Kasumi-1 (cell line): ENCODE measurements at regions not wholly inside any gene's neighbourhood (a gene's known extent, or its start where the extent isn't known, plus 50 kb on each side); places are given as distances from the start of the nearest gene placed in this dataset.
"Not testable (repeated sequence)": the region's sequence is repeated elsewhere in the genome, so short reads cannot be mapped to it uniquely, and the experiment has no call there.

Source experiments
- DNase-seq, 2 experiments: peaks; one replicate each; lab custom pipeline; 2025; lab: John Stamatoyannopoulos, UW

DNA sequence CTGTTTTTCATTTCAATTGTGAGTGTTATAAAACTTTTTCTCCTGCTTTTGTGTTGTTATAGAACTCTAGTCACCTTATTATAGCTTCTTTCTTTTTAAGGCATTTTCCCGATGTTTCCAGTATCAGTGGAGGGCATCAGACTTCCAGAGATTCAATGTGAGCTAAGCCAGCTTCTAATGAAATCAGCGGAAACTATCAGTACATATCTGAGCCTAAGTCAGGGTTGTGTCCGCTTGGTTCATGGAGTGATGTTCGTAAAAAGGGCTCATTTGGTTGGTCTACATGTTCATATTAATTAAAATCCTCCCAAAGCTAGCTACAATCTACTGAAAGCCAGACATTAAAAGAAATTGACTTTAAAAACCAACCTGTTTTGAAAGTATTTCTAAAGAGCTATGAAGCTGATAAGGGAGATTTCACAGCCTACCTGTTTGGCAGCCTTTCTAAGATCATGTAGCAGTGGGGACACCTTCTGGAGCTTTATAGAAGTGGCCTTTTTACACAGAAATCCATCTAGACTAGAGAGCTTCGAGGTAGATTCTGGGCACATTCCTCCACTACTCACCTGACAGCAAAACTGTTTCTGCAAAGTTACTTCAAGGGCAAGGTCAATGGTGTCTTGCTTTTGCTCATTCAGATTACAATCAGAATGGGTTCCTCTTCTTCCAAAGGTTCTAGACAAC is 227.1 kb upstream of the NBPF12 start:
- peak; percentile 27 to 38 for DNase-seq

DNA sequence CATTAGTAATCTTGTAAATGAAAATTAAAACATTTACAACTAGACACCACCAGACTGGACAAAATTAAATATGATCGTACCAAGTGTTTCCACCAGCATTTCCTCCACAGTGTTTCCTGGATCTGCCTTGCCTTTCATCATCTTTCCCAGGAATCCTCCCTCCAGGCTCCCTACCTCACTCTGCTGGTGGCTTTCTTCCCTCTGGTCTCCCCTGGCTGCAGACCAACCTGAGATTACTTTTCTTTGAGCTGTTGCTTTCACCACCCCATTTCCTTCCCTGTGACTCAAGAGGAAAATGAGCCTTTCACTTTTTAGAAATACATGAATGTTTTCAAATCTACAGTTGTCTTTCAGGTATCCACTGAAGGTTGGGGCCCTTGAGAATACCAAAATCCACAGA is 228.8 kb upstream of the NBPF12 start:
- not testable (repeated sequence) for DNase-seq

DNA sequence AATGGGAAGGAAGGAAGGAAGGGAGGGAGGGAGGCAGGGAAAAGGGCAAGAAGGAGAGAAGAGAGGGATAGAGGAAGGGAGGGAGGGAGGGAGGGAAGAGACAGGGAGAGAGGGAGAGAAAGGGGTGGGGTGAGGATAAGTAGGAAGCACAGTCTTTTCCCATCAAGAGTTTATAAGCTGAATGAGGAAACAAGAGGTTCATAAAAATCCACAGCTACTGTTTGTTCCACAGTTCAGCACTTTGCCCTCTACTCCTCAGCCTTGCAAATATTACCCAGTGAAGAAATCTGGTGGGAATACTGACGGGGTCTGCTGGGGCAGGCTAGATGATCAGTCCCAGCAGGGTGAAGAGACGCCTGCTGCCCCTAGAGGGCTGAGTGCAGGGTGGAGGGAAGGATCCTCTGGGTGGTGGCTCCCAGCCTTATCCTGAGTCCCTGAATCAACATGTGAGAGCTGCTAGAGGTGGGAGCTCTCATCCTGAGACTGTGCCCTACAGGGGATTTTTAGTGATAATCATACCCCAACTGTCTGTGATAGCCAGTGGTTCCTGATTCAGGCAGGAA is 233.9 kb upstream of the NBPF12 start:
- not testable (repeated sequence) for DNase-seq

DNA sequence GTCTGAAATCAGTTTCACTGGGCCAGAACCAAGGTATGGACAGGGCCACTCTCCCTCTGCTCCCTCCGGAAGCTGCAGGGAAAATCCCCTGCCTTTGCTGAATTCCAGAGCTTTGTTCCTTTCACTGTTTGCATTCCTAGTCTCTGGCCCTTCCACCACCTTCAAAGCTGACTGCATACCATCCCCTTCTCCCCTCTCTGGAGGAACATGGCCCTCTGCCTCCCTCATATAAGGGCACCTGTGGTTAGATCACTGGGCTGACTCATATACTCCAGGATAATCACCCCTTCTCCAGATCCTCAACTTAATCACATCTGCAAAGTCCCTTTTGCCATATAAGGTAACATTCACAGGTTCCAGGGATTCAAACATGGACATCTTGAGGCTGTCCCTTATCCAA is 236.8 kb upstream of the NBPF12 start:
- not testable (repeated sequence) for DNase-seq

DNA sequence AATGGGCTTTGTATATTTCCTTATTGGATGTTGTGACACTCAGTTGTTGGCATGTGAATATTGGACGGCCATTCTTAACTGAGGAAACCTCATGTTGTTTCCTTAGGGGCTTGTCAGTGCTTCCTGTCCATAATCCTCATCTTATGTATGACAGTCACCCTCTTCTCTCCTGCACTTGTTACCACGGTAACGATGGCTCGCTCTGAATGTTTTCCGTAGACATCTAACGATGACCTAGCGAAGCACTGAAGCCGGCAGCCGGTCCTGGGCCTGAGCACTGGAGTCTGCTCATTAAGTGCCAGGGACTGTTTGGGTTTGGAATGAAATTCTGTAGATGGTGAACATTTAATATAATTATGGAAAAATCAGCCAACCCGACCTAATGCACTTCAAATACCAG is 242.7 kb upstream of the NBPF12 start:
- DNase-seq = not testable (repeated sequence)

GRCh38 chr1:146691798-146692197 is 246.3 kb upstream of the NBPF12 start:
- DNase-seq = not testable (repeated sequence)

GRCh38 chr1:146688893-146689292 is 249.2 kb upstream of the NBPF12 start:
- DNase-seq = not testable (repeated sequence)

GRCh38 chr1:146686777-146687366 is 251.3 kb upstream of the NBPF12 start:
- DNase-seq = not testable (repeated sequence)

DNA sequence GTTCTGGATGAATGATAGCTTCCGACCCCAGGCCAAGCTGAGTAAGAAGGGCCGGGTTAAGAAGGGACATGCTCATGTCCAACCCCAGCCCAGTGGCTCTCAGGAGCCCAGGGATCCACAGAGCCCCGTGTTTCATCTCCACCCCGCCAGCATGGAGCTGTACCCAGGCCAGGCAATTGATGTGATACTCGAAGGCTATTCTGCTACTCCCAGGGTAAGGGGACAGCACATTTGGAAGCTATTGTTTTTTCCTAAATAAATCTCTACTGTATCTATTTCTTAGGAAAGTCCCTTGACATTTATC is 255.0 kb upstream of the NBPF12 start:
- DNase-seq = not testable (repeated sequence)

GRCh38 chr1:146682227-146683125 is 255.6 kb upstream of the NBPF12 start:
- not testable (repeated sequence) for DNase-seq

GRCh38 chr1:146673729-146674299 is 264.3 kb upstream of the NBPF12 start:
- DNase-seq = peak; percentile 60

DNA sequence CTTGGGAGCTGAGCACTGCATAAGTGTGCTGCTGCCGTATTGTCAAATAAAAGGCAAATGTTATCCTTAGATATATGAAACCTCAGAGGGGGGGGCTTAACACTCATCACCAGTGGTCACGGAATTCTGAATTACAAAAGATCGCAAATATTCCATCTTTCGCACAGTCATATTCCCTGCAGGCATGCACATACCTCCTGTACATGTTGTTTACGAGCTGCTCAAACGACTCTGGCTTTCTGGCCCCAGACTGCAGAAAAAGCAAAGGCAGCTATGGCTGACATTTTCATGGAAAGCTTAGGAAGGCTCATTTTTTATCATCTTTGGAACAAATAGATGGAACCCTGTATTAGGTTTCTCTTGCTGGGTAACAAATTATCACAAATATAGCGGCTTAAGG is 265.5 kb upstream of the NBPF12 start:
- not testable (repeated sequence) for DNase-seq

GRCh38 chr1:146671588-146671987 is 266.5 kb upstream of the NBPF12 start:
- DNase-seq = not testable (repeated sequence)

DNA sequence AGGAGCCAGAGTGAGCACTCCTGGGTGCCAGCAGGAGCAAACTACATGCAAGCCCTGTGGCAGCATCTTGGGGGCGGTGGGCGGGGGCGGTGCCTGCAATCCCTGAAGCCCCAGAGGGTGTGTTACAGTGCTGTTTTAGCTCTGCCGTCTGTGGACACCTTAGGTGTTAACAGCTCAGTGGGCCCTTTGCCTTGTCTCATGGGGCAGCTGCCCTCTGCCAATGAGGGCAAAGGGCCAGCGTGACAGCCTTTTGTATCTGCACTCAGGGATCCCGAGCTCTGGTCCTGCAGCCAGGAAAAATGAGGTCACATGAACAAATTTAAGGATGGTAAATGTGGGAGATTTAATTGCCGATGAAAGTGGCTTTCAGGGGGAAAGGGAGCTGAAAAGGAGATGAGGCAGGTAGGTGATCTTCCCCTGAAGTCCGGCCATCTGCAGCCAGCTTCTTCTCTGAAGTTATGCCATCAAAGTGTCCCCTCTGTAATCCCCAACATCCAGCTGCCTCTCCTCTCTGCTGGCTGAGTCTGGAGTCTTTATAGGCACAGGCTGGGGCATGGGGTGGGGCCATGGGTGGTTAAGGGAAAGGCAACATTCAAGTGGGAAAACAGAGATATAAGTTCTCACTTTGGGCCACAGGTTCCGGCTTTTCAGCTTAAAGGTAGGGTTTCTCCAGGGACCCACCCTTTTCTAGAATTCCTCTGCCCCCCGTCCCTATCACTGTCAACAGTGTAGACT is 267.1 kb upstream of the NBPF12 start:
- not testable (repeated sequence) for DNase-seq

GRCh38 chr1:146666275-146666674 is 271.8 kb upstream of the NBPF12 start:
- not testable (repeated sequence) for DNase-seq

DNA sequence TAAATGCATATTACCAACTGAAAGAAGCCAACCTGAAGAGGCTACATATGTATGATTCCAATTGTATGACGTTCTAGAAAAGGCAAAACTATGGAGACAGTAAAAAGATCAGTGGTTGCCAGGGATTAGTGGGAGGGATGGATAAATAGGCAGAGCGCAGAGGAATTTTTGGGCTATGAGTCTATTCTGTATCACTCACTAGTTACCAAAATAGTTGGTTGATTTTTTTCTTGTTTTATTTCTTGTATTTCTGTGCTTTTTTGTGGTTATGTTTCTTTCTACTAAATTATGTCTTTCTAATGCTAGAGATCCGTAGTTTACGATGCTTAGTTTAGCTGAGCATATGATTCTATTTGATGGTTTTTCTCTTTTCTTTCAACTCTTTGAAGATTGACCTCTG is 277.9 kb upstream of the NBPF12 start:
- not testable (repeated sequence) for DNase-seq

- not testable (repeated sequence) for DNase-seq
These were observed 281.6 kb upstream of the NBPF12 start for GRCh38 chr1:146656356-146657060.

GRCh38 chr1:146654763-146655162 is 283.4 kb upstream of the NBPF12 start:
- DNase-seq = not testable (repeated sequence)

- not testable (repeated sequence) for DNase-seq
These were observed 292.0 kb upstream of the NBPF12 start for GRCh38 chr1:146645978-146646604.

DNA sequence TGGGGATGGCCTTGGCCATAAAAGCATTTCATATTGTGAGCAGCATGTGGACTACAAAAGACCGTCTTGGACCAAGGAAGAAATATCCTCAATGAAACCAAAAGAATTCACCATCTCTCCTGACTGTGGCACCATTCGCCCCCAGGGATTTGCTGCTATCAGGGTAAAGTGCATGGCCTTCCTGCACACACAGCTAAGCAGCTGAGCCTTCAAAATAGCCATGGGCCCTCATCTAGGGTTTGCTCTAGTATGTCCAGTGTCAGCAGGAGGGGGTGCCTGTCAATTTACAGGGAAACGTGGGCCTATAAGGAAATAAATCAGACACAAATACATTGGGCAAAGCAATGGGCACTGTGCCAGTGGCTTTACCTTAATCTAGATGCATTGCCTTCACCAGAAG is 296.6 kb upstream of the NBPF12 start:
- DNase-seq = not testable (repeated sequence)
